HEK293T (cell line): ENCODE measurements at regions not wholly inside any gene's neighbourhood (a gene's known extent, or its start where the extent isn't known, plus 50 kb on each side); places are given as distances from the start of the nearest gene placed in this dataset.

Experiments used
- FOXA1 ChIP-seq: fragments of 450-650 bp; IDR thresholded peaks from 2 replicates; pipeline ENCODE4 v1.6.1; 2016; ENCODE audit warnings: mild to moderate bottlenecking
- HDGF ChIP-seq: fragments of 450-650 bp; IDR thresholded peaks from 2 replicates; pipeline ENCODE4 v1.6.1; 2017; ENCODE audit warnings: antibody characterized with exemption, borderline replicate concordance
- NFRKB ChIP-seq: fragments of 450-650 bp; IDR thresholded peaks from 2 replicates; pipeline ENCODE4 v1.6.1; 2016; ENCODE audit warnings: mild to moderate bottlenecking, moderate library complexity
- SP1 ChIP-seq: fragments of 450-650 bp; IDR thresholded peaks from 2 replicates; pipeline ENCODE4 v1.6.1; 2017
- TARDBP ChIP-seq: fragments of 450-650 bp; IDR thresholded peaks from 2 replicates; pipeline ENCODE4 v1.6.1; 2016

DNA sequence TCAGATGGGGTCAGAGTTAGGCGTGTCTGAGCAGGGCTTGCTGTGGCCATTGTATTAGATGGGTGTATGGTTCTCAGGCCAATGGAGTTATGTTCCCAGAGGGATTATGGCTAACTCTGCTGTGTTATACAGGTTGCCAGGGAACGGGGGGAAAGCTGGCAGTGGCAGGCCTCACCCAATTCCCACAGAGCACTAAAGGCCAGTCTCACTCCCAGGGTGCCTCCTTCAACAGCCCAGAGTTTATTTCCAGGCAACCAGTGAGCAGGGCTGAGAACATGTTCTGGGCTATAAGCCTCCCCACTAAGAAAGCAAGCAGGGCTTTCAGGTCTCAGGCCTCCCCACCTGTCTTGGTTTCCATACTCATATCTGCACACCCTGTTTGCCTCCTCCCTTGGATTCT, 597.9 kb downstream of the ZNF608 start:
- no peak for TF ChIP-seq TARDBP
- TF ChIP-seq FOXA1, result no peak
- TF ChIP-seq SP1, result no peak
- TF ChIP-seq NFRKB, result no peak
- TF ChIP-seq HDGF, result no peak
